ENCODE measurements at regions not wholly inside any gene's neighbourhood (a gene's known extent, or its start where the extent isn't known, plus 50 kb on each side); places are given as distances from the start of the nearest gene placed in this dataset.
"Not testable (repeated sequence)": the region's sequence is repeated elsewhere in the genome, so short reads cannot be mapped to it uniquely, and the experiment has no call there.

GRCh38 chr7:136117539-136117938, 140.4 kb upstream of the MTPN start:
- no peak for DNase-seq (ENCODE audit: low spot score)
- Histone ChIP-seq H3K4me3 (no peak overlapping the region), H3K4me1 (no peaks in the 10 kb centered on the region), H3K27ac (no peak overlapping the region), H3K27me3 (no peaks in the 10 kb centered on the region), H3K36me3 (no peaks in the 10 kb centered on the region), H3K9me3 (no peaks in the 10 kb centered on the region)
- no peak for TF ChIP-seq CTCF (IDR thresholded peaks at IDR 0.05)

GRCh38 chr7:136116186-136116585, 139.0 kb upstream of the MTPN start:
- Histone ChIP-seq H3K27me3 (no peaks in the 10 kb centered on the region), H3K4me3 (no peak overlapping the region), H3K4me1 (no peaks in the 10 kb centered on the region), H3K27ac (no peak overlapping the region), H3K9me3 (no peaks in the 10 kb centered on the region), H3K36me3 (no peaks in the 10 kb centered on the region)
- no peak for TF ChIP-seq CTCF (IDR thresholded peaks at IDR 0.05)
- no peak for DNase-seq (ENCODE audit: low spot score)

GRCh38 chr7:136114966-136115762, 138.0 kb upstream of the MTPN start:
- Histone ChIP-seq H3K4me1 (no peaks in the 10 kb centered on the region), H3K4me3 (no peak overlapping the region), H3K36me3 (no peaks in the 10 kb centered on the region), H3K27me3 (no peaks in the 10 kb centered on the region), H3K9me3 (no peaks in the 10 kb centered on the region), H3K27ac (no peak overlapping the region)
- no peak for DNase-seq (ENCODE audit: low spot score)
- TF ChIP-seq CTCF (IDR thresholded peaks at IDR 0.05) = peak; percentile 59 to 79

GRCh38 chr7:136114467-136114866, 137.3 kb upstream of the MTPN start:
- not testable (repeated sequence) for H3K9me3 ChIP-seq; H3K4me1 ChIP-seq; H3K27ac ChIP-seq; H3K4me3 ChIP-seq; DNase-seq (ENCODE audit: low spot score); H3K27me3 ChIP-seq; H3K36me3 ChIP-seq

GRCh38 chr7:136109037-136109436, 131.9 kb upstream of the MTPN start:
- H3K4me1 ChIP-seq; H3K36me3 ChIP-seq; H3K4me3 ChIP-seq; H3K27ac ChIP-seq; DNase-seq (ENCODE audit: low spot score); H3K27me3 ChIP-seq; H3K9me3 ChIP-seq: not testable (repeated sequence)

- Histone ChIP-seq H3K9me3 (no peaks in the 10 kb centered on the region), H3K27ac (no peak overlapping the region), H3K27me3 (no peaks in the 10 kb centered on the region), H3K4me1 (no peaks in the 10 kb centered on the region), H3K4me3 (no peak overlapping the region), H3K36me3 (no peaks in the 10 kb centered on the region)
- DNase-seq (ENCODE audit: low spot score) = no peak
- no peak for TF ChIP-seq CTCF (IDR thresholded peaks at IDR 0.05)
Observed at GRCh38 chr7:136105191-136105590, 128.0 kb upstream of the MTPN start.

- no peak for TF ChIP-seq CTCF (IDR thresholded peaks at IDR 0.05)
- no peak for DNase-seq (ENCODE audit: low spot score)
- Histone ChIP-seq H3K9me3 (no peaks in the 10 kb centered on the region), H3K27me3 (no peaks in the 10 kb centered on the region), H3K27ac (no peak overlapping the region), H3K4me1 (no peaks in the 10 kb centered on the region), H3K4me3 (no peak overlapping the region), H3K36me3 (no peaks in the 10 kb centered on the region)
Observed at GRCh38 chr7:136104269-136104603, 127.1 kb upstream of the MTPN start.
